ENCODE measurements at regions not wholly inside any gene's neighbourhood (a gene's known extent, or its start where the extent isn't known, plus 50 kb on each side); places are given as distances from the start of the nearest gene placed in this dataset.

DNA sequence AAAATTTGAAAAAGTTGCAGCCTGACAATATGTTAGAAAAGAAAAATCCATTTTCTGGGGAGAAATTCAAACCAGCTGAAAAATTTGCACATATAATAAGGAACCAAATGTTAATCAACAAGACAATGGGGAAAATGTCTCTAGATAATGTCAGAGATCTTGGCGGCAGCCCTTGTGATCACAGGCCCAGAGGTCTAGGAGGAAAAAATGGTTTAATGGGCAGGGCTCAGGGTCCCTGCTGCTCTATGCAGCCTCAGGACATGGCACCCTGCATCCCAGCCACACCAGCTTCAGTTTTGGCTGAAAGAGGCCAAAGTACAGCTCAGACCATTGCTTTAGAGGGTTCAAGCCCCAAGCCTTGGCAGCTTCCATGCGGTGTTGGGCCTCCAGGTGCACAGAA is 701.9 kb downstream of the IGSF11 start:
- DNase-seq (ENCODE audit: low read depth), result no peak
- no peak overlapping the region for H3K4me3 ChIP-seq (ENCODE audit: low read depth, low read length)
- TF ChIP-seq, protein P1, sequence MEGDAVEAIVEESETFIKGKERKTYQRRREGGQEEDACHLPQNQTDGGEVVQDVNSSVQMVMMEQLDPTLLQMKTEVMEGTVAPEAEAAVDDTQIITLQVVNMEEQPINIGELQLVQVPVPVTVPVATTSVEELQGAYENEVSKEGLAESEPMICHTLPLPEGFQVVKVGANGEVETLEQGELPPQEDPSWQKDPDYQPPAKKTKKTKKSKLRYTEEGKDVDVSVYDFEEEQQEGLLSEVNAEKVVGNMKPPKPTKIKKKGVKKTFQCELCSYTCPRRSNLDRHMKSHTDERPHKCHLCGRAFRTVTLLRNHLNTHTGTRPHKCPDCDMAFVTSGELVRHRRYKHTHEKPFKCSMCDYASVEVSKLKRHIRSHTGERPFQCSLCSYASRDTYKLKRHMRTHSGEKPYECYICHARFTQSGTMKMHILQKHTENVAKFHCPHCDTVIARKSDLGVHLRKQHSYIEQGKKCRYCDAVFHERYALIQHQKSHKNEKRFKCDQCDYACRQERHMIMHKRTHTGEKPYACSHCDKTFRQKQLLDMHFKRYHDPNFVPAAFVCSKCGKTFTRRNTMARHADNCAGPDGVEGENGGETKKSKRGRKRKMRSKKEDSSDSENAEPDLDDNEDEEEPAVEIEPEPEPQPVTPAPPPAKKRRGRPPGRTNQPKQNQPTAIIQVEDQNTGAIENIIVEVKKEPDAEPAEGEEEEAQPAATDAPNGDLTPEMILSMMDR (IDR thresholded peaks at IDR 0.05; ENCODE audit: low read depth, low read length, missing control alignments), result no peak

DNA sequence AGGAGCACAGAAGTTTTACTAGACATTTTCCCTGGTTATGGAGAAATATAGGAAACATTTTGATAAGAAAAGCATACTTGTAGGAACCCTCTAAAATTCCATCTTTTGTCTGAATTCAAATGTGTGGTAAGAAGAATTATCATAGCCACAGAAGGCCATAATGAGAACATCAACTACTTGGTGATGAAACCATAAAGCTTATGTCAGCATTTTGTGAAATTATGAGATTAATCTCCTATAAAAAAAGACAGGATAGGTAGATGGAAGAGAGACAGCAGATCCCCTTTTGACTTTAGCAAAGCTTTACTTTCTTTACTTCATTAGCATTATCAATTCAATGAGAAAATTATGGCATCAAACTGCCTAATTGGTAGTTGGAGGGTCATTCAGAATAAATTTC is 697.0 kb downstream of the IGSF11 start:
- TF ChIP-seq, protein P1 (IDR thresholded peaks at IDR 0.05; ENCODE audit: low read depth, low read length, missing control alignments), result no peak
- DNase-seq (ENCODE audit: low read depth), result no peak
- H3K4me3 ChIP-seq (ENCODE audit: low read depth, low read length), result no peak overlapping the region

DNA sequence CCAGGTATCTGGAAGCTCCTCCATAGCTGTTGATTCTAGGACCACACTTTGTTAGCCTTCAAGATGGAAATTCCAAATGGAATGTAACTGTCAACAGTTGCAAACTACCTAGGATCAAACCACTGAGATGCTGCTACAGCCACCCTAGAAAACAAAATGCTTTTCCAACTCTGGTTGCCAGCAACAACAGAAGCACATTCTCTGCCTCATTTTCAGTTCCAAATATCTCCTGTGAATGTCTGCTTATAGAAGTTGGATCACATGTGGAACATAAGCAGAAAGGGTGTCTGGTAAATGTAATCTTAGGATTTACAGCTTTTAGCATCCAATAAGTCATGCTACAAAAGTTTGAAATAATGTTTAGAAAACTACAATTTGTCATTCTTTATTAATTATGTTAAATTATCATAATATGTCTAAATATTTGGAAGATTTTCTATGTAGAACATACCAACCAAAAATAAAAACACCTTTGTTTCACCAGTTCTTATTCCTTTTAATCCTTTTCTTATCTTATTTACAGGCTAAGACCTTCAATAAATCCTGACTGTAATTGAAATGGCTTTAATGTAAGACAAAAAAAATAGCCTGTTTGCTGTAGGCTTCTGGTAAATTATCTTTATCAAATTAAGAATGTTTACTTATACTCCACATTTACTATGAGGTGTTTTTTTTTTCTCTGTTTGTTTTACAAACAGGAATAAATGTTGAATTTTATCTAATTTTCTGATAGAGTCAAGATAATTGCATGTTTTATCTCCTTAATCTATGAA is 687.1 kb downstream of the IGSF11 start:
- no peak overlapping the region for H3K4me3 ChIP-seq (ENCODE audit: low read depth, low read length)
- no peak for DNase-seq (ENCODE audit: low read depth)
- TF ChIP-seq, protein P1 (IDR thresholded peaks at IDR 0.05; ENCODE audit: low read depth, low read length, missing control alignments), result no peak

DNA sequence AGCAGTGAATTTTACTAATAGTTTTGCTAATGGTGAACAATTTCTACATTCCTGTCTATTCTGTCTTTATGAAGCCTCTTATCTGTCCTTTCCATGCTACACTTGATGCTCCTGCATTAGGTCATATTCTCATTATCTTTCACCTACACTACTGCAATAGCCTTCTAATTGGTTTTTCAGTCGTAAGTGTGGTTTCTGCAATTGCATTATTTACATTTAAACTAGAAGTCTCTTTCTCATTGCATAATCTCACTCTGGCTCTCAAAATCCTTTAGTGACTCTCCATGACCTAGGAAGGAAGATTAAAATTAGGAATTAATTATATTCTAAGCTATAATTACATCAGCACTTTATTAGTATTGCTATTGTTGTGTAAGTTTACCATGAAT is 686.5 kb downstream of the IGSF11 start:
- TF ChIP-seq, protein P1 (IDR thresholded peaks at IDR 0.05; ENCODE audit: low read depth, low read length, missing control alignments), result no peak
- H3K4me3 ChIP-seq (ENCODE audit: low read depth, low read length), result no peak overlapping the region
- DNase-seq (ENCODE audit: low read depth), result no peak

DNA sequence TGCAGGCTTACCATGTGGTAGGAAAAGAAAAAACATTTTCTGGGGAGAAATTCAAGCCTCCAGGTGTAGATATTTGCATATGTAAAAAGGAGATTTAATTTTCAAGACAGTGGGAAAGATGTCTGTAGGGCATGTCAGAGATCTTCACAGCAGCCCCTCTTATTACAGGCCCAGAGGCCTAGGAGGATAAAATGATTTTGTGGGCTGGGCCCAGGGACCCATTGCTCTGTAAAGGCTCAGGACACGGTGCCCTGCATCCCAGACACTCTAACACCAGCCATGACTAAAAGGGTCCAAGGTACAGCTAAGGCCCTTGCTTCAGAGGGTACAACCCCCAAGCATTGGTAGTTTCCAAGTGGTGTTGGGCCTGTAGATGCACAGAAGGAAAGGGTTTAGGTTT is 680.1 kb downstream of the IGSF11 start:
- no peak overlapping the region for H3K4me3 ChIP-seq (ENCODE audit: low read depth, low read length)
- TF ChIP-seq, protein P1 (IDR thresholded peaks at IDR 0.05; ENCODE audit: low read depth, low read length, missing control alignments), result no peak
- no peak for DNase-seq (ENCODE audit: low read depth)

DNA sequence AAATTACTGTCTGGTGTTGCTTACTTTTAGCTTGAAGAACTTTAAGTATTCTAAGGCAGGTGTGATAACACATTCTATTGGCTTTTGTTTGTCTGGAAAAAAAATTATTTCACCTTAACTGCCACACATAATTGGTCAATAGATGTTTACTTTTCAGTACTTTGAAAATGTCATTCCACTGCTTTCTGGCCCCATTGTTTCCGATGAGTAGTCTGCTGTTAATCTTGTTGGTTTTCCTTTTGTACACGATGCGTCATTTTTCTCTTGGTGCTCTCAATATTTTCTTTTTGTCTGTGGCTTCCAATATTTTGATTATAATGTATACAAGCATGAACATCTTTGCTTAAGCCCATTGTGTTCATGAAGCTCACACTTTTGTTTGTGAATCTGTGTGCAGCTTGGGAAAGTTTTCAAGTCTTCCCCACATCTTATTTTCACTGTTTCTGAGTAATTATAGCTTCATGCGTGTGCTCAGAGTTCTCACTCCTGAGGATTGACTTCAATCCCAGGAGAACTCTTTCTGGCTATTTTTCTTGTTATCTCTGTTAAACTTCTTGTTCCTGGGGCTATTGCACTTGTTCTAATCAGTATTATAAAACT is 664.7 kb downstream of the IGSF11 start:
- H3K4me3 ChIP-seq (ENCODE audit: low read depth, low read length), result no peak overlapping the region
- DNase-seq (ENCODE audit: low read depth), result no peak
- TF ChIP-seq, protein P1 (IDR thresholded peaks at IDR 0.05; ENCODE audit: low read depth, low read length, missing control alignments), result no peak

DNA sequence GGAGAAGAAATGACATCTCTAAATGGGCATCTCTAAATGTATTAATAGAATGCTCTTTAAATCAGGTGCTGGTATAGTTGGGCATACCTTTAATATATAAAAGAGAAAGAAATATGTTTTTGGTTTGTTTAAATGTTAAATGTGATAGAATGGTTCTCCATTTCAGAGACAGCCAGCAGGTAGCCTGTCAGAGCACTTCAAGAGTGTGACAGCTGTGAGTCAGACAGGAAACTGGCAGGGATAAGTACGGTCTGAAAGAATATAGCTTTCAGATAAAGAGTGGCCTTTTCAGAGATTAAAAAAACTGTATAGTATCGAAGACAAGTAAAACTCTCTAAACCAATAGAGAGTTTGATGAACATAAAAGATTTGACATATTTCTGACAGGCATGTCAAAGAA is 654.1 kb downstream of the IGSF11 start:
- TF ChIP-seq, protein P1 (IDR thresholded peaks at IDR 0.05; ENCODE audit: low read depth, low read length, missing control alignments), result no peak
- no peak overlapping the region for H3K4me3 ChIP-seq (ENCODE audit: low read depth, low read length)
- no peak for DNase-seq (ENCODE audit: low read depth)

All from GM12864 (cell line).